ENCODE measurements at regions not wholly inside any gene's neighbourhood (a gene's known extent, or its start where the extent isn't known, plus 50 kb on each side); places are given as distances from the start of the nearest gene placed in this dataset.

- H2AFZ ChIP-seq (ENCODE audit: low read depth, low read length), result no peak overlapping the region
Observed at GRCh38 chr7:131131012-131131745, 196.5 kb upstream of the MKLN1 start.

GRCh38 chr7:131131746-131132431 lies 195.8 kb upstream of the MKLN1 start:
- Histone ChIP-seq H4K8ac (ENCODE audit: low read length) (no peak overlapping the region), H4K91ac (ENCODE audit: low read length) (no peak overlapping the region), H3K4ac (ENCODE audit: low read depth in 1 of 2, low read length in 2 of 2) (no peak overlapping the region), H3K9ac (ENCODE audit: low read length) (no peak overlapping the region), H3K4me2 (ENCODE audit: low read length, poor library complexity, severe bottlenecking) (no peak overlapping the region), H3K27me3 (ENCODE audit: control insufficient read depth in 1 of 2, insufficient read depth in 1 of 2, low read length in 2 of 2) (no peaks in the 10 kb centered on the region), H3K79me1 (replicated peaks; ENCODE audit: low read length, poor library complexity, severe bottlenecking) (no peaks in the 10 kb centered on the region), H2BK15ac (ENCODE audit: low read depth, poor library complexity, severe bottlenecking) (no peak overlapping the region), H3K36me3 (ENCODE audit: control insufficient read depth in 1 of 2, insufficient read depth in 2 of 2, low read depth in 1 of 2, low read length in 2 of 2) (no peaks in the 10 kb centered on the region), H3K9me3 (ENCODE audit: control insufficient read depth, low read length) (no peaks in the 10 kb centered on the region), H2BK120ac (ENCODE audit: low read depth, low read length) (no peak overlapping the region), H2AFZ (ENCODE audit: low read depth, low read length) (no peak overlapping the region), H2BK12ac (ENCODE audit: low read length in 2 of 2) (no peak overlapping the region), H3K23ac (ENCODE audit: low read length in 2 of 2) (no peak overlapping the region), H3K14ac (ENCODE audit: low read length in 2 of 2) (no peak overlapping the region), H3K27ac (ENCODE audit: low read length, poor library complexity, severe bottlenecking) (no peak overlapping the region), H3K4me3 (ENCODE audit: insufficient read depth in 1 of 2, low read depth in 1 of 2, low read length in 2 of 2) (no peak overlapping the region), H2BK5ac (ENCODE audit: low read depth, low read length, poor library complexity, severe bottlenecking) (no peak overlapping the region), H3K4me1 (ENCODE audit: control insufficient read depth, insufficient read depth, low read depth, low read length) (no peaks in the 10 kb centered on the region), H2AK5ac (ENCODE audit: low read length, severe bottlenecking) (no peak overlapping the region), H3K18ac (ENCODE audit: low read depth in 1 of 2, low read length in 2 of 2) (no peak overlapping the region)
- 84% methylated on average over 2 of the region's 3 CpGs for WGBS
- no peak for DNase-seq

More at GRCh38 chr7:131131012-131131745, 196.5 kb upstream of the MKLN1 start:
- Histone ChIP-seq H3K18ac (ENCODE audit: low read depth in 1 of 2, low read length in 2 of 2) (no peak overlapping the region), H3K9me3 (ENCODE audit: control insufficient read depth, low read length) (no peaks in the 10 kb centered on the region), H4K91ac (ENCODE audit: low read length) (no peak overlapping the region), H3K4me2 (ENCODE audit: low read length, poor library complexity, severe bottlenecking) (no peak overlapping the region), H3K4ac (ENCODE audit: low read depth in 1 of 2, low read length in 2 of 2) (no peak overlapping the region), H2BK120ac (ENCODE audit: low read depth, low read length) (no peak overlapping the region), H3K27ac (ENCODE audit: low read length, poor library complexity, severe bottlenecking) (no peak overlapping the region), H3K23ac (ENCODE audit: low read length in 2 of 2) (no peak overlapping the region), H3K36me3 (ENCODE audit: control insufficient read depth in 1 of 2, insufficient read depth in 2 of 2, low read depth in 1 of 2, low read length in 2 of 2) (no peaks in the 10 kb centered on the region), H3K4me1 (ENCODE audit: control insufficient read depth, insufficient read depth, low read depth, low read length) (no peaks in the 10 kb centered on the region), H3K14ac (ENCODE audit: low read length in 2 of 2) (no peak overlapping the region), H2AK5ac (ENCODE audit: low read length, severe bottlenecking) (no peak overlapping the region), H2BK5ac (ENCODE audit: low read depth, low read length, poor library complexity, severe bottlenecking) (no peak overlapping the region), H3K4me3 (ENCODE audit: insufficient read depth in 1 of 2, low read depth in 1 of 2, low read length in 2 of 2) (no peak overlapping the region), H4K8ac (ENCODE audit: low read length) (no peak overlapping the region), H3K79me1 (replicated peaks; ENCODE audit: low read length, poor library complexity, severe bottlenecking) (no peaks in the 10 kb centered on the region), H3K9ac (ENCODE audit: low read length) (no peak overlapping the region), H2BK15ac (ENCODE audit: low read depth, poor library complexity, severe bottlenecking) (no peak overlapping the region), H2BK12ac (ENCODE audit: low read length in 2 of 2) (no peak overlapping the region), H3K27me3 (ENCODE audit: control insufficient read depth in 1 of 2, insufficient read depth in 1 of 2, low read length in 2 of 2) (no peaks in the 10 kb centered on the region)
- WGBS, result 98% methylated on average over 4 of the region's 6 CpGs
- no peak for DNase-seq

DNA sequence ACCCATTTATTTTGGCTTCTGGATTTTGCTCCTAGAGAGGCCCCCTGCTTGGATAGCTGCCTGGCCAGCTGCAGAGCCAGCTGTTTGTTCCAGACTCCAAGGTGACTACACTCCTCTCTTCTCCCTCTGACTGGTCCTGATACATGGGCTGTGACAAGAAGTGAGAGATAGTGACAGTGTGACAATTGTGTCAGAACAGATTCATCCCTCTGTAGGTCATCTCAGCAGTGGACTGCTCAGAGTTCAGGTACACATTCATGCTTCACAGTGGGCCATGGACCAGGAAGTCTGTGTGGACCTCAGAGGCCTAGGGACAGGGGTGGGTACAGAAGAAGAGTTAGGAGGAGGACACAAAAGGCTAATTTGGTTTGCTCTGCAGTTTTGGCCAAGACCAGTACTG lies 188.2 kb upstream of the MKLN1 start:
- no peak overlapping the region for H3K18ac ChIP-seq (ENCODE audit: low read depth in 1 of 2, low read length in 2 of 2)
- H4K91ac ChIP-seq (ENCODE audit: low read length), result no peak overlapping the region
- no peak overlapping the region for H2BK12ac ChIP-seq (ENCODE audit: low read length in 2 of 2)
- no peak overlapping the region for H3K27ac ChIP-seq (ENCODE audit: low read length, poor library complexity, severe bottlenecking)
- H3K14ac ChIP-seq (ENCODE audit: low read length in 2 of 2), result no peak overlapping the region
- H3K4me1 ChIP-seq (ENCODE audit: control insufficient read depth, insufficient read depth, low read depth, low read length), result no peaks in the 10 kb centered on the region
- no peak overlapping the region for H3K23ac ChIP-seq (ENCODE audit: low read length in 2 of 2)
- H3K9me3 ChIP-seq (ENCODE audit: control insufficient read depth, low read length), result peaks cover 7% of the 10 kb centered on the region
- H3K36me3 ChIP-seq (ENCODE audit: control insufficient read depth in 1 of 2, insufficient read depth in 2 of 2, low read depth in 1 of 2, low read length in 2 of 2), result peaks cover 0 to 7% of the 10 kb centered on the region in 2 experiments
- no peaks in the 10 kb centered on the region for H3K27me3 ChIP-seq (ENCODE audit: control insufficient read depth in 1 of 2, insufficient read depth in 1 of 2, low read length in 2 of 2)
- no peak overlapping the region for H2BK5ac ChIP-seq (ENCODE audit: low read depth, low read length, poor library complexity, severe bottlenecking)
- H3K4me2 ChIP-seq (ENCODE audit: low read length, poor library complexity, severe bottlenecking), result no peak overlapping the region
- H4K8ac ChIP-seq (ENCODE audit: low read length), result no peak overlapping the region
- H2AFZ ChIP-seq (ENCODE audit: low read depth, low read length), result no peak overlapping the region
- H2BK15ac ChIP-seq (ENCODE audit: low read depth, poor library complexity, severe bottlenecking), result no peak overlapping the region
- no peaks in the 10 kb centered on the region for H3K79me1 ChIP-seq (replicated peaks; ENCODE audit: low read length, poor library complexity, severe bottlenecking)
- no peak overlapping the region for H2AK5ac ChIP-seq (ENCODE audit: low read length, severe bottlenecking)
- no peak overlapping the region for H3K9ac ChIP-seq (ENCODE audit: low read length)
- H3K4me3 ChIP-seq (ENCODE audit: insufficient read depth in 1 of 2, low read depth in 1 of 2, low read length in 2 of 2), result no peak overlapping the region
- no peak overlapping the region for H3K4ac ChIP-seq (ENCODE audit: low read depth in 1 of 2, low read length in 2 of 2)
- DNase-seq, result no peak
- H2BK120ac ChIP-seq (ENCODE audit: low read depth, low read length), result no peak overlapping the region

DNA sequence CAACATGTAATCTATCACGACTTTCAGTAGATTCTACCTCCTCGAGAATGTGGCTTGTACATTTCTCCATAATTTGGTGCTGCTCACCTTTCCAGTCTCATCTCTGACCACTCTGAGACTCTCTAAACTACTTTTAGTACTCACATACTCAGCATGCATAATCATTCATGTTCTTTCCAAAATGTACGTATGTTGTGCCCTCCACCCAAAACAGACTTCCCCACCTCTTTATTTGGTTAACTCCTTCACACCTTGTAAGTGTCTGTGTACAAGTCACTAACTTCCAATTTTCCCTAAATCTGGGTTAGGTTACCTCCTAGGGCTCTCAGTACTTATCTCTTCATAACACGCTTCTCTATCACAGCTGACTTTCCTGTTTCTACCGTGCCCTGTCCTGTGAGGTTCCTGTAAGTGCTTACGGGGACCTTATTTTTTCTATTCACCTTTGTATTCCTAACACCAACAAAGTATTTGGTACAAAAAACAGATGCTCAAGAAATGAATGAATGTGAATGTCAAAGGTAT lies 186.2 kb upstream of the MKLN1 start:
- Histone ChIP-seq H3K27ac (ENCODE audit: low read length, poor library complexity, severe bottlenecking) (no peak overlapping the region), H2BK5ac (ENCODE audit: low read depth, low read length, poor library complexity, severe bottlenecking) (no peak overlapping the region), H3K9me3 (ENCODE audit: control insufficient read depth, low read length) (peaks cover 7% of the 10 kb centered on the region), H3K4me3 (ENCODE audit: insufficient read depth in 1 of 2, low read depth in 1 of 2, low read length in 2 of 2) (no peak overlapping the region), H3K14ac (ENCODE audit: low read length in 2 of 2) (no peak overlapping the region), H2BK12ac (ENCODE audit: low read length in 2 of 2) (no peak overlapping the region), H3K23ac (ENCODE audit: low read length in 2 of 2) (no peak overlapping the region), H4K8ac (ENCODE audit: low read length) (no peak overlapping the region), H3K4me2 (ENCODE audit: low read length, poor library complexity, severe bottlenecking) (no peak overlapping the region), H2BK15ac (ENCODE audit: low read depth, poor library complexity, severe bottlenecking) (no peak overlapping the region), H3K18ac (ENCODE audit: low read depth in 1 of 2, low read length in 2 of 2) (no peak overlapping the region), H2BK120ac (ENCODE audit: low read depth, low read length) (no peak overlapping the region), H3K36me3 (ENCODE audit: control insufficient read depth in 1 of 2, insufficient read depth in 2 of 2, low read depth in 1 of 2, low read length in 2 of 2) (peaks cover 0 to 7% of the 10 kb centered on the region in 2 experiments), H3K9ac (ENCODE audit: low read length) (no peak overlapping the region), H3K27me3 (ENCODE audit: control insufficient read depth in 1 of 2, insufficient read depth in 1 of 2, low read length in 2 of 2) (no peaks in the 10 kb centered on the region), H2AFZ (ENCODE audit: low read depth, low read length) (no peak overlapping the region), H3K79me1 (replicated peaks; ENCODE audit: low read length, poor library complexity, severe bottlenecking) (no peaks in the 10 kb centered on the region), H2AK5ac (ENCODE audit: low read length, severe bottlenecking) (no peak overlapping the region), H3K4me1 (ENCODE audit: control insufficient read depth, insufficient read depth, low read depth, low read length) (no peaks in the 10 kb centered on the region), H3K4ac (ENCODE audit: low read depth in 1 of 2, low read length in 2 of 2) (no peak overlapping the region), H4K91ac (ENCODE audit: low read length) (no peak overlapping the region)
- DNase-seq, result no peak
- 99% methylated on average over 5 of the region's 6 CpGs for WGBS

Data from mesenchymal stem cell (in vitro differentiated cells and primary cell).